SU-DHL-6 (cell line): ENCODE measurements at regions not wholly inside any gene's neighbourhood (a gene's known extent, or its start where the extent isn't known, plus 50 kb on each side); places are given as distances from the start of the nearest gene placed in this dataset.

Experiments
- H2AFZ ChIP-seq: fragments of 200-600 bp; sonication (generic); 2 replicates; pipeline ENCODE4 v1.6.1; 2014; ENCODE audit warnings: low read depth, mild to moderate bottlenecking, moderate library complexity, mixed read lengths, antibody characterized with exemption, low read length; ENCODE audit not compliant: severe bottlenecking
- H3F3A ChIP-seq: fragments of 200-600 bp; shearing (Covaris generic); 2 replicates; pipeline ENCODE4 v1.6.0; 2016; ENCODE audit warnings: antibody characterized with exemption, mild to moderate bottlenecking; ENCODE audit not compliant: insufficient read depth
- H3K27ac ChIP-seq: fragments of 200-600 bp; sonication (generic); 2 replicates; pipeline ENCODE4 v1.5.1; 2016; ENCODE audit warnings: low read depth, mild to moderate bottlenecking, low read length, moderate library complexity, mixed read lengths
- H3K27me3 ChIP-seq: fragments of 200-600 bp; sonication (generic), shearing (Covaris generic); 2 replicates; pipeline ENCODE4 v1.6.0; 2014; ENCODE audit warnings: mild to moderate bottlenecking, low read length
- H3K36me3 ChIP-seq: fragments of 200-600 bp; sonication (generic); 2 replicates; pipeline ENCODE4 v1.6.1; 2014; ENCODE audit warnings: mild to moderate bottlenecking, low read length, mixed read lengths
- H3K4me2 ChIP-seq: fragments of 300-600, 200-600 bp; shearing (Covaris generic), sonication (generic); 2 replicates; pipeline ENCODE4 v1.6.0; 2014; ENCODE audit warnings: low read length, low read depth, mild to moderate bottlenecking; ENCODE audit not compliant: poor library complexity, severe bottlenecking
- H3K4me3 ChIP-seq: fragments of 200-600 bp; sonication (generic); 2 replicates; pipeline ENCODE4 v1.5.1; 2014; ENCODE audit warnings: antibody characterized with exemption, low read length, mild to moderate bottlenecking, mixed read lengths; ENCODE audit not compliant: insufficient read depth, poor library complexity, severe bottlenecking
- H3K79me2 ChIP-seq: fragments of 200-600 bp; sonication (generic); 2 replicates; pipeline ENCODE4 v1.6.1; 2014; ENCODE audit warnings: mild to moderate bottlenecking, low read length, moderate library complexity; ENCODE audit not compliant: insufficient read depth
- H3K9ac ChIP-seq: fragments of 200-600 bp; sonication (generic); 2 replicates; pipeline ENCODE4 v1.7.0; 2014; ENCODE audit warnings: mild to moderate bottlenecking, low read length
- H3K9me2 ChIP-seq: fragments of 200-600 bp; sonication (generic); replicated peaks from 2 replicates; pipeline ENCODE4 v1.6.1; 2014; ENCODE audit warnings: low read length; ENCODE audit not compliant: insufficient read depth
- H3K9me3 ChIP-seq: fragments of 200-600 bp; sonication (generic); 2 replicates; pipeline ENCODE4 v1.6.1; 2014; ENCODE audit warnings: low read length, mixed read lengths; ENCODE audit not compliant: insufficient read depth
- H4K20me1 ChIP-seq: fragments of 200-600 bp; sonication (generic); 2 replicates; pipeline ENCODE4 v1.6.1; 2014; ENCODE audit warnings: low read depth, mild to moderate bottlenecking, antibody characterized with exemption, low read length, moderate library complexity, mixed read lengths
- CTCF ChIP-seq: fragments of 200-600 bp; sonication (generic); IDR thresholded peaks from one replicate; pipeline ENCODE4 v1.5.1; 2017; ENCODE audit warnings: antibody characterized with exemption, mild to moderate bottlenecking, low read length, moderate library complexity; ENCODE audit not compliant: insufficient read depth, poor library complexity, severe bottlenecking
- EZH2phosphoT487 ChIP-seq: fragments of 200-600 bp; sonication (generic), shearing (Covaris generic); conservative IDR thresholded peaks from 2 replicates; pipeline ENCODE4 v1.6.1; 2018; ENCODE audit warnings: mild to moderate bottlenecking, antibody characterized with exemption, low read length, moderate library complexity, mixed read lengths

- Histone ChIP-seq H2AFZ (no peak overlapping the region), H3K79me2 (no peaks in the 10 kb centered on the region), H3F3A (no peaks in the 10 kb centered on the region), H3K9me2 (no peaks in the 10 kb centered on the region), H4K20me1 (no peaks in the 10 kb centered on the region), H3K4me3 (no peak overlapping the region), H3K27me3 (no peaks in the 10 kb centered on the region), H3K4me2 (no peak overlapping the region), H3K9ac (no peak overlapping the region), H3K27ac (no peak overlapping the region), H3K36me3 (no peaks in the 10 kb centered on the region), H3K9me3 (peaks cover 6% of the 10 kb centered on the region; the same call in 1 of the 2 replicates)
- TF ChIP-seq EZH2phosphoT487 = no peak
- TF ChIP-seq CTCF = no peak
Observed at GRCh38 chr6:40205801-40206200, 271.5 kb upstream of the MOCS1 start.

- Histone ChIP-seq H3K9me2 (no peaks in the 10 kb centered on the region), H3K79me2 (no peaks in the 10 kb centered on the region), H4K20me1 (no peaks in the 10 kb centered on the region), H3K27ac (no peak overlapping the region), H3K4me3 (no peak overlapping the region), H3K9ac (no peak overlapping the region), H3F3A (no peaks in the 10 kb centered on the region), H3K9me3 (peaks cover 6% of the 10 kb centered on the region; the same call in 1 of the 2 replicates), H2AFZ (no peak overlapping the region), H3K36me3 (no peaks in the 10 kb centered on the region), H3K4me2 (no peak overlapping the region), H3K27me3 (no peaks in the 10 kb centered on the region)
- TF ChIP-seq CTCF (no peak), EZH2phosphoT487 (no peak)
Observed at GRCh38 chr6:40205004-40205403, 270.7 kb upstream of the MOCS1 start.

- no peaks in the 10 kb centered on the region for H3F3A ChIP-seq
- no peaks in the 10 kb centered on the region for H3K9me3 ChIP-seq
- no peaks in the 10 kb centered on the region for H4K20me1 ChIP-seq
- H3K27me3 ChIP-seq = no peaks in the 10 kb centered on the region
- no peak overlapping the region for H3K27ac ChIP-seq
- no peak for TF ChIP-seq EZH2phosphoT487
- TF ChIP-seq CTCF = no peak
- H2AFZ ChIP-seq = no peak overlapping the region
- H3K9me2 ChIP-seq = no peaks in the 10 kb centered on the region
- no peak overlapping the region for H3K4me3 ChIP-seq
- no peaks in the 10 kb centered on the region for H3K79me2 ChIP-seq
- no peak overlapping the region for H3K9ac ChIP-seq
- H3K36me3 ChIP-seq = no peaks in the 10 kb centered on the region
- H3K4me2 ChIP-seq = no peak overlapping the region
Observed at GRCh38 chr6:40197371-40197770, 263.1 kb upstream of the MOCS1 start.
